ENCODE measurements at regions not wholly inside any gene's neighbourhood (a gene's known extent, or its start where the extent isn't known, plus 50 kb on each side); places are given as distances from the start of the nearest gene placed in this dataset.

DNA sequence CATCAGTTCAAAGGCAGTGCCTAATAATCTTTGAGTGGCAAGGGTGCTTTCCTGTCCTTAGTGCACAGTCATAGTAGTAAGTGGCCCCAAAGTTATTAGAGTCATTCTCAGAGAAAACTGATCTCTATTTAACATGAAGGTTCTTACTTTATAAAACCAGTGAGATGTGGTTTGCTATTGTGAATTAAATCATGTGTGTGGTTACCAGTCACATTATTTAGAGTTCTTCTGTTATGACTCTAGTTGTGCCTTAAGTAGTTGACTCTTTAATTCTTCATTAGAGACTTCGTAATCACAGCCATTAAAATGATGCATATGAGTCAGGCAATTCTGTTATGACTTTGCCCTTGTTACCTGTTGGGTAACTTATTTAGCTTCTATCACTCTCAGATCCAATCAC lies 1392.9 kb upstream of the ACVR2A start:
- TF ChIP-seq TCF7L2 (IDR thresholded peaks at IDR 0.05; ENCODE audit: low read depth, low read length) (no peak), POLR2AphosphoS5 (IDR thresholded peaks at IDR 0.05; ENCODE audit: low read depth, low read length) (no peak)
- TF ChIP-seq, protein P1, sequence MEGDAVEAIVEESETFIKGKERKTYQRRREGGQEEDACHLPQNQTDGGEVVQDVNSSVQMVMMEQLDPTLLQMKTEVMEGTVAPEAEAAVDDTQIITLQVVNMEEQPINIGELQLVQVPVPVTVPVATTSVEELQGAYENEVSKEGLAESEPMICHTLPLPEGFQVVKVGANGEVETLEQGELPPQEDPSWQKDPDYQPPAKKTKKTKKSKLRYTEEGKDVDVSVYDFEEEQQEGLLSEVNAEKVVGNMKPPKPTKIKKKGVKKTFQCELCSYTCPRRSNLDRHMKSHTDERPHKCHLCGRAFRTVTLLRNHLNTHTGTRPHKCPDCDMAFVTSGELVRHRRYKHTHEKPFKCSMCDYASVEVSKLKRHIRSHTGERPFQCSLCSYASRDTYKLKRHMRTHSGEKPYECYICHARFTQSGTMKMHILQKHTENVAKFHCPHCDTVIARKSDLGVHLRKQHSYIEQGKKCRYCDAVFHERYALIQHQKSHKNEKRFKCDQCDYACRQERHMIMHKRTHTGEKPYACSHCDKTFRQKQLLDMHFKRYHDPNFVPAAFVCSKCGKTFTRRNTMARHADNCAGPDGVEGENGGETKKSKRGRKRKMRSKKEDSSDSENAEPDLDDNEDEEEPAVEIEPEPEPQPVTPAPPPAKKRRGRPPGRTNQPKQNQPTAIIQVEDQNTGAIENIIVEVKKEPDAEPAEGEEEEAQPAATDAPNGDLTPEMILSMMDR (IDR thresholded peaks at IDR 0.05) = no peak
